IMR-90 (cell line): ENCODE measurements at regions not wholly inside any gene's neighbourhood (a gene's known extent, or its start where the extent isn't known, plus 50 kb on each side); places are given as distances from the start of the nearest gene placed in this dataset.
"Not testable (repeated sequence)": the region's sequence is repeated elsewhere in the genome, so short reads cannot be mapped to it uniquely, and the experiment has no call there.

Experiments used
- ATAC-seq: fragments of 200-7000 bp; cut with Tn5 transposase; 2 replicates; pipeline ENCODE4 v1.9.1; 2020; ENCODE audit warnings: low read depth, mild to moderate bottlenecking, moderate library complexity
- BruUV-seq: library from RNA; stranded (reverse); fragments of 400-500 nt; replicated peaks from 2 replicates; lab custom pipeline; 2021; lab: Mats Ljungman, UMichigan
- CTCF ChIA-PET: fragments of 300-600 bp; formaldehyde crosslinking; extraction: SDS; loops from one replicate; lab custom pipeline; 2021; ENCODE audit warnings: antibody characterized with exemption; lab: Yijun Ruan, JAX
- POLR2A ChIA-PET: fragments of 300-600 bp; sonication (Branson Sonifier 250); formaldehyde crosslinking; loops from one replicate; lab custom pipeline; 2022; ENCODE audit warnings: antibody characterized with exemption; ENCODE audit not compliant: unreplicated experiment; lab: Charles Lee
- DNase-seq: peaks from one replicate; pipeline ENCODE4 v3.0.0; 2013
- H2AFZ ChIP-seq: replicated peaks from 2 replicates; pipeline ENCODE3; 2013; ENCODE audit warnings: low read length, mild to moderate bottlenecking; ENCODE audit not compliant: poor library complexity
- H2AK5ac ChIP-seq: 2 replicates; pipeline ENCODE4 v1.6.1; 2013; ENCODE audit warnings: low read depth, low read length, inconsistent platforms
- H2AK9ac ChIP-seq: replicated peaks from 2 replicates; pipeline ENCODE3; 2013; ENCODE audit warnings: mild to moderate bottlenecking, low read depth, low read length, moderate library complexity; ENCODE audit not compliant: poor library complexity
- H2BK120ac ChIP-seq: 2 replicates; pipeline ENCODE4 v1.6.1; 2013; ENCODE audit warnings: low read depth, low read length, inconsistent platforms
- H2BK15ac ChIP-seq: 3 replicates; pipeline ENCODE4 v1.6.1; 2013; ENCODE audit warnings: low read depth, low read length, inconsistent platforms
- H2BK20ac ChIP-seq: 2 replicates; pipeline ENCODE4 v1.6.1; 2013; ENCODE audit warnings: low read depth, mild to moderate bottlenecking, inconsistent platforms, low read length, moderate library complexity
- H2BK5ac ChIP-seq: 2 replicates; pipeline ENCODE4 v1.6.1; 2013; ENCODE audit warnings: mild to moderate bottlenecking, low read depth, low read length, inconsistent platforms; ENCODE audit not compliant: poor library complexity, severe bottlenecking
- H3K14ac ChIP-seq: replicated peaks from 2 replicates; pipeline ENCODE4 v1.6.1; 2013; ENCODE audit warnings: low read depth, low read length, inconsistent platforms
- H3K18ac ChIP-seq: 2 replicates; pipeline ENCODE4 v1.6.1; 2013; ENCODE audit warnings: low read depth, low read length, control low read depth
- H3K23ac ChIP-seq: 2 replicates; pipeline ENCODE4 v1.6.1; 2013; ENCODE audit warnings: low read depth, low read length, inconsistent platforms
- H3K27ac ChIP-seq: 2 replicates; pipeline ENCODE4 v1.5.1; 2013; ENCODE audit warnings: mild to moderate bottlenecking, control low read depth, low read length; ENCODE audit not compliant: insufficient read depth
- H3K27me3 ChIP-seq: 2 replicates; pipeline ENCODE4 v1.6.1; 2013; ENCODE audit warnings: low read length; ENCODE audit not compliant: control insufficient read depth, insufficient read depth
- H3K36me3 ChIP-seq: 2 replicates; pipeline ENCODE4 v1.6.1; 2013; ENCODE audit warnings: low read length, mixed read lengths; ENCODE audit not compliant: control insufficient read depth, insufficient read depth
- H3K4ac ChIP-seq: 2 replicates; pipeline ENCODE4 v1.6.1; 2013; ENCODE audit warnings: low read depth, low read length, inconsistent platforms
- H3K4me1 ChIP-seq: 2 replicates; pipeline ENCODE4 v1.6.1; 2013; ENCODE audit warnings: low read length, mixed read lengths; ENCODE audit not compliant: control insufficient read depth, insufficient read depth
- H3K4me2 ChIP-seq: 2 replicates; pipeline ENCODE4 v1.6.1; 2013; ENCODE audit warnings: low read depth, mild to moderate bottlenecking, control low read depth, low read length, moderate library complexity
- H3K4me3 ChIP-seq: 2 replicates; pipeline ENCODE4 v1.5.1; 2013; ENCODE audit warnings: low read depth, mild to moderate bottlenecking, control low read depth, low read length, moderate library complexity; ENCODE audit not compliant: insufficient read depth
- H3K56ac ChIP-seq: 2 replicates; pipeline ENCODE4 v1.6.1; 2013; ENCODE audit warnings: low read length, inconsistent platforms; ENCODE audit not compliant: insufficient read depth; ENCODE audit errors: extremely low read depth
- H3K79me1 ChIP-seq, 2 experiments: 2 replicates each; pipeline ENCODE4 v1.6.1; 2013; ENCODE audit warnings: low read length in 2 of 2, inconsistent platforms in 1 of 2, low read depth in 1 of 2
- H3K9ac ChIP-seq: 2 replicates; pipeline ENCODE4 v1.6.1; 2013; ENCODE audit warnings: low read depth, low read length, control low read depth
- H3K9me1 ChIP-seq: 2 replicates; pipeline ENCODE4 v1.6.1; 2013; ENCODE audit warnings: low read length, inconsistent platforms; ENCODE audit not compliant: insufficient read depth
- H3K9me3 ChIP-seq: 2 replicates; pipeline ENCODE4 v1.6.1; 2013; ENCODE audit warnings: low read length; ENCODE audit not compliant: control insufficient read depth, insufficient read depth
- H4K20me1 ChIP-seq: 2 replicates; pipeline ENCODE4 v1.6.1; 2013; ENCODE audit warnings: low read length, inconsistent platforms; ENCODE audit not compliant: insufficient read depth
- H4K5ac ChIP-seq: 2 replicates; pipeline ENCODE4 v1.6.1; 2013; ENCODE audit warnings: mild to moderate bottlenecking, low read depth, low read length, control low read depth
- H4K8ac ChIP-seq, 2 experiments: 2 replicates each; pipeline ENCODE4 v1.6.1; 2013; ENCODE audit warnings: low read depth in 2 of 2, low read length in 2 of 2, control low read depth in 1 of 2, inconsistent platforms in 1 of 2
- H4K91ac ChIP-seq: 2 replicates; pipeline ENCODE4 v1.6.1; 2013; ENCODE audit warnings: low read depth, low read length, inconsistent platforms; ENCODE audit not compliant: insufficient read depth
- WGBS, 2 experiments: methylation state at CpG; one replicate each; pipeline versions ENCODE4 v1.1.5 to v1.1.7; 2013; ENCODE audit warnings: missing lambda C conversion rate in 2 of 2; ENCODE audit not compliant: insufficient read length in 1 of 2; ENCODE audit errors: extremely low coverage in 2 of 2; 5-methylcytosine and 5-hydroxymethylcytosine counted together
- dilution Hi-C: fragments of 300-500 bp; cut with HindIII; formaldehyde crosslinking; loops from one replicate; pipeline ENCODE4 v1.14.3; 2018; ENCODE audit warnings: low sequenced_read_pairs; ENCODE audit not compliant: unreplicated experiment
- in situ Hi-C: fragments of 300-500 bp; cut with MboI; formaldehyde crosslinking; loops from 3 replicates; pipeline ENCODE4 v1.14.3; 2019; ENCODE audit warnings: low sequenced_read_pairs, inconsistent platforms, mixed read lengths
- intact Hi-C: fragments of 100-400 bp; cut with micrococcal nuclease; formaldehyde crosslinking; loops from 2 replicates; pipeline ENCODE4 v1.10.0; 2022

GRCh38 chr15:22587391-22587790, 128.7 kb downstream of the GOLGA6L22 start:
- CTCF ChIA-PET, H3K14ac ChIP-seq, BruUV-seq, H2AK9ac ChIP-seq, dilution Hi-C loops, DNase-seq, H3K27me3 ChIP-seq, H3K23ac ChIP-seq, H3K4me2 ChIP-seq, H2AFZ ChIP-seq, intact Hi-C loops, H2BK120ac ChIP-seq, H2BK5ac ChIP-seq, H4K8ac ChIP-seq, H3K79me1 ChIP-seq, ATAC-seq, H3K36me3 ChIP-seq, H3K27ac ChIP-seq, H3K9me1 ChIP-seq, H3K4ac ChIP-seq, H3K4me3 ChIP-seq, H3K9me3 ChIP-seq, H2AK5ac ChIP-seq, H3K56ac ChIP-seq, H4K20me1 ChIP-seq, in situ Hi-C loops, H3K9ac ChIP-seq, H2BK15ac ChIP-seq, H2BK20ac ChIP-seq, H4K5ac ChIP-seq, H3K4me1 ChIP-seq, POLR2A ChIA-PET, H3K18ac ChIP-seq, H4K91ac ChIP-seq: not testable (repeated sequence)
- no CpG with 5 or more reads among the region's 14 CpGs for WGBS, 2 experiments

- H2BK15ac ChIP-seq, H3K23ac ChIP-seq, H4K8ac ChIP-seq, in situ Hi-C loops, H2AFZ ChIP-seq, H3K18ac ChIP-seq, H3K56ac ChIP-seq, H3K9me3 ChIP-seq, H2AK9ac ChIP-seq, H2BK120ac ChIP-seq, H3K36me3 ChIP-seq, H3K9me1 ChIP-seq, POLR2A ChIA-PET, H3K27ac ChIP-seq, H4K91ac ChIP-seq, H3K14ac ChIP-seq, dilution Hi-C loops, H2AK5ac ChIP-seq, H3K27me3 ChIP-seq, intact Hi-C loops, H4K20me1 ChIP-seq, H3K4me3 ChIP-seq, H4K5ac ChIP-seq, H2BK5ac ChIP-seq, H3K4ac ChIP-seq, H2BK20ac ChIP-seq, H3K79me1 ChIP-seq, CTCF ChIA-PET, H3K9ac ChIP-seq, H3K4me1 ChIP-seq, H3K4me2 ChIP-seq, DNase-seq, BruUV-seq, ATAC-seq: not testable (repeated sequence)
- no CpG with 5 or more reads among the region's 14 CpGs for WGBS, 2 experiments
These were observed 139.8 kb downstream of the GOLGA6L22 start for GRCh38 chr15:22598552-22598951.
